Spleen (tissue), 11 donors: ENCODE measurements at regions not wholly inside any gene's neighbourhood (a gene's known extent, or its start where the extent isn't known, plus 50 kb on each side); places are given as distances from the start of the nearest gene placed in this dataset.

Experiments
- DNase-seq: peaks from one replicate; pipeline ENCODE4 v3.0.0-alpha.2; 2020
- H3K27ac ChIP-seq, 8 donors: fragments of 200-600 bp; sonication (generic) in 7 of 8; 1 replicate in 4 of 8; 2 replicates in 4 of 8; pipeline versions ENCODE4 v1.5.0 to v1.8.0; 2016 to 2021; ENCODE audit warnings: inconsistent platforms in 4 of 8, mild to moderate bottlenecking in 4 of 8, moderate library complexity in 1 of 8
- H3K27me3 ChIP-seq, 7 donors: fragments of 200-600 bp; sonication (generic) in 6 of 7; replicated peaks in 1 of 7; 1 replicate in 4 of 7; 2 replicates in 3 of 7; pipeline versions ENCODE4 v1.5.0 to v1.8.0; 2016 to 2021; ENCODE audit warnings: inconsistent platforms in 3 of 7, mild to moderate bottlenecking in 1 of 7
- H3K36me3 ChIP-seq, 6 donors: fragments of 200-600 bp; sonication (generic) in 5 of 6; 1 replicate in 4 of 6; 2 replicates in 2 of 6; pipeline versions ENCODE4 v1.5.0 to v1.8.0; 2016 to 2021; ENCODE audit warnings: inconsistent platforms in 2 of 6
- H3K4me1 ChIP-seq, 6 donors: fragments of 200-600 bp; sonication (generic) in 5 of 6; 1 replicate in 3 of 6; 2 replicates in 3 of 6; pipeline versions ENCODE4 v1.5.0 to v1.8.0; 2016 to 2021; ENCODE audit warnings: inconsistent platforms in 3 of 6
- H3K4me3 ChIP-seq, 8 donors: fragments of 200-600 bp; sonication (generic) in 7 of 8; 1 replicate in 4 of 8; 2 replicates in 4 of 8; pipeline versions ENCODE4 v1.5.0 to v1.8.0; 2016 to 2021; ENCODE audit warnings: inconsistent platforms in 4 of 8, mild to moderate bottlenecking in 4 of 8, moderate library complexity in 2 of 8
- H3K9me3 ChIP-seq, 8 donors: fragments of 200-600 bp; sonication (generic) in 7 of 8; 1 replicate in 4 of 8; 2 replicates in 4 of 8; pipeline versions ENCODE4 v1.5.0 to v1.8.0; 2016 to 2021; ENCODE audit warnings: inconsistent platforms in 4 of 8
- POLR2A ChIP-seq, 3 donors: fragments of 450-650 bp; IDR thresholded peaks; one replicate each; pipeline ENCODE4 v1.5.1; 2017; ENCODE audit warnings: antibody characterized with exemption in 3 of 3, mild to moderate bottlenecking in 1 of 3
- POLR2AphosphoS5 ChIP-seq, 3 donors: sonication (generic); formaldehyde crosslinking; IDR thresholded peaks; one replicate each; pipeline ENCODE4 v1.5.1; 2017; ENCODE audit warnings: antibody characterized with exemption in 3 of 3
- WGBS, 5 donors: extraction: QIAGEN DNeasy Blood & Tissue Kit in 3 of 5; methylation state at CpG; one replicate each; pipeline versions ENCODE4 v1.1.5 to v1.1.7; 2013 to 2018; 5-methylcytosine and 5-hydroxymethylcytosine counted together
- intact Hi-C: fragments of 100-400 bp; cut with DNase I; formaldehyde crosslinking; loops from one replicate; pipeline ENCODE4 v1.15.0; 2023; ENCODE audit warnings: low total_unique reads
- TF ChIP-seq, protein P1 (sequence below), 11 experiments: fragments of 200-600 bp in 7 of 11; fragments of 450-650 bp in 4 of 11; sonication (generic) in 4 of 11; IDR thresholded peaks in 8 of 11; conservative IDR thresholded peaks in 3 of 11; 1 replicate in 7 of 11; 2 replicates in 4 of 11; pipeline versions ENCODE4 v1.4.0 to v1.8.0; 2016 to 2021; ENCODE audit warnings: antibody characterized with exemption in 11 of 11, inconsistent platforms in 4 of 11, mild to moderate bottlenecking in 1 of 11
- donor health status: healthy with polysubstance abuse.
- donor health status: DM: no; HTN: no; CAD: no; lungs with moderate emphysema.
- donor health status: DM: no; HTN: no; CAD: no.
- donor health status: Bipolar disorder and iron deficiency.
- donor health status: healthy.
- donor health status: DM: no; HTN: no; CAD: no.
- donor health status: DM: yes; HTN: yes; CAD: no.

DNA sequence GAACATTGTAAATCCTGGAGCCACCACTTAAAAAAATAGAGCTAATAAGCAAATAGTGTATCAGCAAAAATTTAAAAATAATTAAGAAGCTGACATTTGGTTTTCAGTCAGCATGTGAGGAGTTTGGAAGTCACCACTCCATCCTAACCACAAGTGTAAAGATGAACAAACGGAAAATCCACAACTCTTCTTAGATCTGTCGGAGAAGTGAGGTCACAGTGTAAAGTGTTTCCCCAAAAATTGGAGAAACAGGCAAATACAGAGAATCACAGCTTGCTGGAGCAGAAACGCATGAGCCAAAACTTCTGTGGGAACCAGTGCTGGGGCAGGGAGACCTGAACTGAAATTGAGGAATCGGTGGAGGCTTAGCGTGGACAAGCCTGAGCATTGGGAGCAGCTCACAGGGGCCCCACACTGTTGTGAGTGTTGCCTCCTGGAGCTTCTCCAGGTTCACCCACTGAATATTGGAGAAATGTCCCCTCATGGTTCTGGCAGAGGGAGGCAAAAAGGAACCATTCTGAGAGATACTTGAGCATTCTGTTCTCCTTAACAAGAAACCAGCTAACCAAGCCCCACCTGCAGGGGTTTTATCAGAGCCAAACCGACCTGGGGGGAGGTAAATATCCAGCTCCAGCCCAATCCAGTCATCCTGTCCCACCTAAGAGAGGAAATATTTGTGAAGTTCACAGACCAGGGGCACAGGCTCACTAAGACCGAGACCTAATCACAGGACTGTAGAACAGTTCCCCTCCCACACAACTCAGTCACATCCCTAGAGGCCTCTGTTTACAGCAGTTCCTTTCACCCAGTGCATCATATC is 192.0 kb downstream of the ERMARD start:
- Histone ChIP-seq H3K36me3 (no peaks in the 10 kb centered on the region), H3K4me1 (no peaks in the 10 kb centered on the region), H3K4me3 (no peak overlapping the region), H3K9me3 (peaks cover 0 to 20% (median 12%) of the 10 kb centered on the region in 8 donors), H3K27ac (no peak overlapping the region), H3K27me3 (peaks cover 0 to 39% (median 0%) of the 10 kb centered on the region in 7 donors)
- TF ChIP-seq, protein P1, sequence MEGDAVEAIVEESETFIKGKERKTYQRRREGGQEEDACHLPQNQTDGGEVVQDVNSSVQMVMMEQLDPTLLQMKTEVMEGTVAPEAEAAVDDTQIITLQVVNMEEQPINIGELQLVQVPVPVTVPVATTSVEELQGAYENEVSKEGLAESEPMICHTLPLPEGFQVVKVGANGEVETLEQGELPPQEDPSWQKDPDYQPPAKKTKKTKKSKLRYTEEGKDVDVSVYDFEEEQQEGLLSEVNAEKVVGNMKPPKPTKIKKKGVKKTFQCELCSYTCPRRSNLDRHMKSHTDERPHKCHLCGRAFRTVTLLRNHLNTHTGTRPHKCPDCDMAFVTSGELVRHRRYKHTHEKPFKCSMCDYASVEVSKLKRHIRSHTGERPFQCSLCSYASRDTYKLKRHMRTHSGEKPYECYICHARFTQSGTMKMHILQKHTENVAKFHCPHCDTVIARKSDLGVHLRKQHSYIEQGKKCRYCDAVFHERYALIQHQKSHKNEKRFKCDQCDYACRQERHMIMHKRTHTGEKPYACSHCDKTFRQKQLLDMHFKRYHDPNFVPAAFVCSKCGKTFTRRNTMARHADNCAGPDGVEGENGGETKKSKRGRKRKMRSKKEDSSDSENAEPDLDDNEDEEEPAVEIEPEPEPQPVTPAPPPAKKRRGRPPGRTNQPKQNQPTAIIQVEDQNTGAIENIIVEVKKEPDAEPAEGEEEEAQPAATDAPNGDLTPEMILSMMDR (IDR thresholded peaks at IDR 0.05 in 8 of 11, conservative IDR thresholded peaks at IDR 0.05 in 3 of 11) = no peak
- TF ChIP-seq POLR2AphosphoS5 (IDR thresholded peaks at IDR 0.05) = no peak
- TF ChIP-seq POLR2A (IDR thresholded peaks at IDR 0.05) = no peak
- intact Hi-C loops = no loop called here
- DNase-seq = no peak
- WGBS, 5 donors = 65 to 74% (median 67%) methylated on average over 7 of the region's 7 CpGs

- no peaks in the 10 kb centered on the region for H3K4me1 ChIP-seq
- peaks cover 0 to 20% (median 12%) of the 10 kb centered on the region in 8 donors for H3K9me3 ChIP-seq
- H3K4me3 ChIP-seq = no peak overlapping the region
- TF ChIP-seq, protein P1 (IDR thresholded peaks at IDR 0.05 in 8 of 11, conservative IDR thresholded peaks at IDR 0.05 in 3 of 11) = no peak
- TF ChIP-seq POLR2A (IDR thresholded peaks at IDR 0.05) (no peak), POLR2AphosphoS5 (IDR thresholded peaks at IDR 0.05) (no peak)
- peaks cover 0 to 52% (median 0%) of the 10 kb centered on the region in 7 donors for H3K27me3 ChIP-seq
- no peak for DNase-seq
- intact Hi-C loops = no loop called here
- no peak overlapping the region for H3K27ac ChIP-seq
- no peaks in the 10 kb centered on the region for H3K36me3 ChIP-seq
These were observed 190.8 kb downstream of the ERMARD start for GRCh38 chr6:169942173-169942572.

DNA sequence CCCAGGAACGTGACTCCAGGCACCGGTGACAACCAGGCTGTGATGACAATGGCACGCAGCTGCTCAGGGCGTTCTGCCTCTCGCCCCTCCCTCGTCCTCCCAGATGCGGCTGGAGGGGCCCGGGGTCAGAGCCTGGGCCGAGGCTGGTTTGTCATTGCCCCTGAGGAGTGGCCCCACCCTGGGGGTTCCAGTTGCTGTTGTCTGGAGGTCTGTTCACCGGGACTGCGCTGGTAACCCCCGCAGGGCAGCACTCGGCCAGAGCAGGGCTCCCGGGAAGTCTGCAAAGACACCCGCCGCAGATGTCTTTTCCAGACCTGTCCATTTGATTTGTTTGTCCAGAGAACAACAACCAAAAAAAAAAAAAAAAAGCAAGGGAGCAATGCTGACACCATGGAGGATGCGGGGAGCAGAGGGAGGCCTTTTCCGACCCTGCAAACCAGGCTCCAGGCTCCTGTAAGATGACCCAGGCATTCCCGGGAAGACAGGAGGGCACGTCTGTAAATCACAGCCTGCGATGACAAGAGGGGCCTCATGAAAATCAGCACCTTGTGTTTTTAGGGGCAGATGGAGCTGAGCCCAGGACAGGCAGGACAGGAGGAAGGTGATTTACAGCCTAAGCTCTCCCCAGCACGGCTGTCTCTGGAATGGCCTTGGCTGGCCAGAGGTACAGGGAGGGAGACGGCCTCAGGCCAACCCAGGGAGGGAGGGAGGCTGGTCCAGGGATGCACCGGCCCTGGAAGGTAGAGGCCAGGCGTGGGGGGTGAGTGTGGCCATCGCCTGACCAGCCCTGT is 189.3 kb downstream of the ERMARD start:
- Histone ChIP-seq H3K4me3 (no peak overlapping the region), H3K27ac (no peak overlapping the region), H3K9me3 (peaks cover 0 to 20% (median 12%) of the 10 kb centered on the region in 8 donors), H3K27me3 (peaks cover 0 to 67% (median 0%) of the 10 kb centered on the region in 7 donors), H3K36me3 (no peaks in the 10 kb centered on the region), H3K4me1 (no peaks in the 10 kb centered on the region)
- intact Hi-C loops = no loop called here
- WGBS, 5 donors = 69 to 84% (median 78%) methylated on average over 17 to 26 of the region's 26 CpGs
- no peak for DNase-seq
- TF ChIP-seq POLR2AphosphoS5 (IDR thresholded peaks at IDR 0.05) (no peak), POLR2A (IDR thresholded peaks at IDR 0.05) (no peak)
- TF ChIP-seq, protein P1 (IDR thresholded peaks at IDR 0.05 in 8 of 11, conservative IDR thresholded peaks at IDR 0.05 in 3 of 11) = no peak
